Astrocyte of the hippocampus (primary cell): ENCODE measurements at regions not wholly inside any gene's neighbourhood (a gene's known extent, or its start where the extent isn't known, plus 50 kb on each side); places are given as distances from the start of the nearest gene placed in this dataset.

Source experiments
- DNase-seq: peaks from one replicate; pipeline ENCODE4 v3.0.0; 2011; ENCODE audit warnings: low read depth, low spot score

GRCh38 chrX:78493180-78493579, 165.8 kb upstream of the CYSLTR1 start:
- DNase-seq: no peak

GRCh38 chrX:78476701-78477100, 149.3 kb upstream of the CYSLTR1 start:
- DNase-seq: no peak

- no peak for DNase-seq
Measured at GRCh38 chrX:78456909-78457308, 129.5 kb upstream of the CYSLTR1 start.

- no peak for DNase-seq
Measured at GRCh38 chrX:78455901-78456300, 128.5 kb upstream of the CYSLTR1 start.

GRCh38 chrX:78452356-78452755, 124.9 kb upstream of the CYSLTR1 start:
- no peak for DNase-seq

GRCh38 chrX:78437621-78438020, 110.2 kb upstream of the CYSLTR1 start:
- no peak for DNase-seq

GRCh38 chrX:78429172-78429571, 101.8 kb upstream of the CYSLTR1 start:
- no peak for DNase-seq

- no peak for DNase-seq
Measured at GRCh38 chrX:78388663-78389062, 61.3 kb upstream of the CYSLTR1 start.

- no peak for DNase-seq
Measured at GRCh38 chrX:78387364-78387763, 60.0 kb upstream of the CYSLTR1 start.

- no peak for DNase-seq
Measured at GRCh38 chrX:78384486-78384885, 57.1 kb upstream of the CYSLTR1 start.

GRCh38 chrX:78383594-78383993, 56.2 kb upstream of the CYSLTR1 start:
- no peak for DNase-seq

- DNase-seq: no peak
Measured at GRCh38 chrX:78378476-78379115, 51.2 kb upstream of the CYSLTR1 start.
